ACC112 (cell line): ENCODE measurements at regions not wholly inside any gene's neighbourhood (a gene's known extent, or its start where the extent isn't known, plus 50 kb on each side); places are given as distances from the start of the nearest gene placed in this dataset.
"Not testable (repeated sequence)": the region's sequence is repeated elsewhere in the genome, so short reads cannot be mapped to it uniquely, and the experiment has no call there.

Experiments used
- H2AFZ ChIP-seq: fragments of 200-600 bp; sonication (generic); one replicate; pipeline ENCODE4 v1.6.0; 2017; ENCODE audit warnings: antibody characterized with exemption, low read length; ENCODE audit not compliant: unreplicated experiment
- H3K27ac ChIP-seq: fragments of 200-600 bp; sonication (generic); 2 replicates; pipeline ENCODE4 v1.5.1; 2014; ENCODE audit warnings: low read depth, mild to moderate bottlenecking, antibody characterized with exemption, low read length, moderate library complexity
- H3K27me3 ChIP-seq: fragments of 200-600 bp; sonication (generic); 2 replicates; pipeline ENCODE4 v1.6.1; 2014; ENCODE audit warnings: mild to moderate bottlenecking, antibody characterized with exemption, low read length, moderate library complexity, mixed read lengths; ENCODE audit not compliant: insufficient read depth
- H3K36me3 ChIP-seq: fragments of 200-600 bp; sonication (generic); 2 replicates; pipeline ENCODE4 v1.6.1; 2016; ENCODE audit warnings: mild to moderate bottlenecking, antibody characterized with exemption, low read length, moderate library complexity, mixed read lengths; ENCODE audit not compliant: insufficient read depth
- H3K4me1 ChIP-seq: fragments of 200-600 bp; sonication (generic); one replicate; pipeline ENCODE4 v1.6.1; 2016; ENCODE audit warnings: low read length, mixed read lengths; ENCODE audit not compliant: insufficient read depth, unreplicated experiment, control insufficient read depth
- H3K4me3 ChIP-seq: fragments of 200-600 bp; sonication (generic); 2 replicates; pipeline ENCODE4 v1.5.1; 2014; ENCODE audit warnings: mild to moderate bottlenecking, low read depth, low read length
- H3K79me2 ChIP-seq: fragments of 200-600 bp; sonication (generic); one replicate; pipeline ENCODE4 v1.6.0; 2016; ENCODE audit warnings: low read length; ENCODE audit not compliant: control insufficient read depth, unreplicated experiment, insufficient read depth

- H3K79me2 ChIP-seq = no peaks in the 10 kb centered on the region
- H3K27me3 ChIP-seq = no peaks in the 10 kb centered on the region
- no peak overlapping the region for H3K27ac ChIP-seq
- no peaks in the 10 kb centered on the region for H3K36me3 ChIP-seq
- H3K4me1 ChIP-seq = no peaks in the 10 kb centered on the region
- no peak overlapping the region for H3K4me3 ChIP-seq
- no peak overlapping the region for H2AFZ ChIP-seq
Observed at GRCh38 chr6:82507112-82507511, 143.5 kb downstream of the TPBG start.

- H3K27me3 ChIP-seq = no peaks in the 10 kb centered on the region
- no peaks in the 10 kb centered on the region for H3K79me2 ChIP-seq
- no peak overlapping the region for H3K27ac ChIP-seq
Observed at GRCh38 chr6:82511546-82511945, 147.9 kb downstream of the TPBG start.

GRCh38 chr6:82517896-82518295 lies 154.3 kb downstream of the TPBG start:
- H3K4me3 ChIP-seq, H3K79me2 ChIP-seq, H3K36me3 ChIP-seq, H3K4me1 ChIP-seq, H2AFZ ChIP-seq, H3K27ac ChIP-seq, H3K27me3 ChIP-seq: not testable (repeated sequence)

More at GRCh38 chr6:82511546-82511945, 147.9 kb downstream of the TPBG start:
- no peak overlapping the region for H2AFZ ChIP-seq
- H3K4me3 ChIP-seq = no peak overlapping the region
- no peaks in the 10 kb centered on the region for H3K4me1 ChIP-seq
- no peaks in the 10 kb centered on the region for H3K36me3 ChIP-seq

GRCh38 chr6:82521369-82521768 lies 157.8 kb downstream of the TPBG start:
- Histone ChIP-seq H2AFZ (no peak overlapping the region), H3K27ac (no peak overlapping the region), H3K36me3 (no peaks in the 10 kb centered on the region), H3K79me2 (no peaks in the 10 kb centered on the region), H3K4me3 (no peak overlapping the region), H3K4me1 (no peaks in the 10 kb centered on the region), H3K27me3 (no peaks in the 10 kb centered on the region)

- H3K27me3 ChIP-seq = no peaks in the 10 kb centered on the region
- no peaks in the 10 kb centered on the region for H3K4me1 ChIP-seq
- H3K4me3 ChIP-seq = no peak overlapping the region
- H3K79me2 ChIP-seq = no peaks in the 10 kb centered on the region
- no peak overlapping the region for H3K27ac ChIP-seq
- no peaks in the 10 kb centered on the region for H3K36me3 ChIP-seq
- H2AFZ ChIP-seq = no peak overlapping the region
Observed at GRCh38 chr6:82521861-82522260, 158.2 kb downstream of the TPBG start.

- H3K27ac ChIP-seq = no peak overlapping the region
- no peaks in the 10 kb centered on the region for H3K4me1 ChIP-seq
- H3K27me3 ChIP-seq = no peaks in the 10 kb centered on the region
- no peak overlapping the region for H2AFZ ChIP-seq
- H3K79me2 ChIP-seq = no peaks in the 10 kb centered on the region
- no peak overlapping the region for H3K4me3 ChIP-seq
- no peaks in the 10 kb centered on the region for H3K36me3 ChIP-seq
Observed at GRCh38 chr6:82524031-82524430, 160.4 kb downstream of the TPBG start.

- Histone ChIP-seq H3K27me3 (no peaks in the 10 kb centered on the region), H3K4me1 (no peaks in the 10 kb centered on the region), H3K27ac (no peak overlapping the region), H3K36me3 (no peaks in the 10 kb centered on the region), H3K79me2 (no peaks in the 10 kb centered on the region), H2AFZ (no peak overlapping the region), H3K4me3 (no peak overlapping the region)
Observed at GRCh38 chr6:82525775-82526495, 162.3 kb downstream of the TPBG start.

- not testable (repeated sequence) for H3K79me2 ChIP-seq, H3K4me3 ChIP-seq, H3K4me1 ChIP-seq, H3K36me3 ChIP-seq, H2AFZ ChIP-seq, H3K27me3 ChIP-seq, H3K27ac ChIP-seq
Observed at GRCh38 chr6:82529960-82530460, 166.4 kb downstream of the TPBG start.

- H3K4me3 ChIP-seq = no peak overlapping the region
- H3K4me1 ChIP-seq = peaks cover 4% of the 10 kb centered on the region
- H3K36me3 ChIP-seq = no peaks in the 10 kb centered on the region
- H3K79me2 ChIP-seq = no peaks in the 10 kb centered on the region
- H2AFZ ChIP-seq = no peak overlapping the region
- H3K27me3 ChIP-seq = no peaks in the 10 kb centered on the region
- H3K27ac ChIP-seq = no peak overlapping the region
Observed at GRCh38 chr6:82534876-82535275, 171.3 kb downstream of the TPBG start.

- H3K4me3 ChIP-seq, H3K4me1 ChIP-seq, H3K27me3 ChIP-seq, H3K79me2 ChIP-seq, H3K36me3 ChIP-seq, H3K27ac ChIP-seq, H2AFZ ChIP-seq: not testable (repeated sequence)
Observed at GRCh38 chr6:82549480-82549879, 185.9 kb downstream of the TPBG start.

- H2AFZ ChIP-seq = not testable (repeated sequence)
Observed at GRCh38 chr6:82551311-82551710, 187.7 kb downstream of the TPBG start.

More at GRCh38 chr6:82551311-82551710, 187.7 kb downstream of the TPBG start:
- H3K79me2 ChIP-seq, H3K27ac ChIP-seq, H3K27me3 ChIP-seq, H3K4me3 ChIP-seq, H3K36me3 ChIP-seq: not testable (repeated sequence)
- peaks cover 25% of the 10 kb centered on the region for H3K4me1 ChIP-seq
